ENCODE measurements at regions not wholly inside any gene's neighbourhood (a gene's known extent, or its start where the extent isn't known, plus 50 kb on each side); places are given as distances from the start of the nearest gene placed in this dataset.

DNA sequence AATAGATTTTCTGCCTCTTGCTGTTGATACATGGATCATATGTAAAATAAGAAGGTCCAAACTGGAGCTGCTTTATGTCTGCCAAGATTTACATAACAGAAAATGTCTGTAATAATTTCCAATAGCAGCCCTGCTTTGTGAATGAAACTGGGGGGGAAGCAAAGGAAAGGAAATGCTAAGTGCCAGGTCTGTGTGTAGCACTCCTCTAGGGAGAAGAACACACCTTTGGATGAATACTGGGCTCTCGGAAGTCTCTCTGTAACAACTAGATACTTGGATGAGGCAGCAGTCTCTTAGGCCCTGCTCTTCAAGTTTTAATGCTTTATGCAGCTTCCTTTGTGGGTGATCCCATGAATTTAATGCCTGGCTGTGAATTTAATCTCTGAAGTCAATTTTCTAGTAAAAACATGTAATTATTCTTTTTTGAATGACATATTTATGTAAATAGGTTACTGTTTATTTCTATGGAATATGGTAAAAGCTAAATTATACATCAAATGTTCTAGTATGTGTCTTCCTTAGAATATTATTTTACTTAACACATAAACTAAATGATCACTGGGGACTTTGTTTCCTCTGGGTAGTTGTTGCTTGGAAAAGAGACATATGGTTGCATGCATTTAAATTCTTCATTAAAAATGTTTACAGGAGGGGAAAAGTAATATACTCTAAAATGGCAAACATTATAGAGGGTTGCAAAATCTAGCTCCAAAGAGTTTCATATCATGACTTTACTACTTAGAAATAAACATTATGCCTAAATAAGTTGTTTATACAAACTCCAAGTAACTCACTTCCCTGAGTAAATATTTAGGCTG lies 336.6 kb upstream of the CWC22 start:
- DNase-seq, result no peak

- DNase-seq, result no peak
Observed at GRCh38 chr2:180337136-180337535, 330.0 kb upstream of the CWC22 start.

DNA sequence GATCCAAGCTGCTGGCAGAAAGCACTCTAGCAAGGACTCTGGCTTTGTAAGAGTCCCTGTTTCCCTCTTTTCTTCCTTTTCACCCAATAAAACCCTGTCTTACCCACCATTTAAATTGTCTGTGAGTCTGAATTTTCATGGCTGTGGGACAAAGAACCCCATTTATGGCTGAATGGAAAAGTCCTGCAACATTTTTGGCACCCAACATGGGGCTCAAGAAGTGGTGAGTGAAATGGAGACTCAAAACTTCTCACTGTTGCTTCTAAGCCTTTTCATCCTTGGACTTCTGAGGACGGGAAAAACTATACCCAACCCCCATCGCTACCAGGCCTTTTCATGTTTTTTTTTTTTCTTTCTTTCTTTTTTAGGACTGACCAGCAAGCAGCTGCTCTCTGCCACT lies 329.5 kb upstream of the CWC22 start:
- no peak for DNase-seq

GRCh38 chr2:180334514-180334913 lies 327.4 kb upstream of the CWC22 start:
- DNase-seq, result no peak

DNA sequence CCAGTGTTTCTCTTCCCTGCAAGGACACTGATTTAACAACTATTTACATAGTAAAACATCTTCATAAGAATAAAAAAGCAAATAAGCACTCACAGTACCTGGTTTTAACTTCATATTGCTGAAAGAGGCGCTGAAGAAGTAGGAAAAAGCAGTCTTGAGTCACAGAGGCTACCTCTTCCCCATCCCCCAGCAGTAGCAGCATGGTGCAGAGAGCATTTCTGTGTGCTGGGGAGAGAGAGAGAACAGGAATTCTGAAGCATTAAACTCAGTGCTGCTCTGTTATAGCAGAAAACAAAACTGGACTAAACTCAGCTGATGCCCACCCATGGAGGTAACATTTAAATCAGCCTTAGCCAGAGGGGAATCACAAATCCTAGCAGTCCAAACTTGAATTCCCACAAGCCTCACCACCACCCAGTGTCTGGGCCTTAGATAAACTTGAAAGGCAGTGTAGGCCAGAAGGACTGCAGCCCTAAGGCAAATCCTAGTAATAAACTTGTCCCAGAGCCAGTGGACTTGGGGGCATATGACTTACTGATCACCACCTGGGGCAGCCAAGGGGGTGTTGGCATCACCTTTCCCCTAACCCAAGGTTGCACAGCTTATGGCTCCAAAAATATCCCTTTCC lies 321.8 kb upstream of the CWC22 start:
- DNase-seq, result no peak

DNA sequence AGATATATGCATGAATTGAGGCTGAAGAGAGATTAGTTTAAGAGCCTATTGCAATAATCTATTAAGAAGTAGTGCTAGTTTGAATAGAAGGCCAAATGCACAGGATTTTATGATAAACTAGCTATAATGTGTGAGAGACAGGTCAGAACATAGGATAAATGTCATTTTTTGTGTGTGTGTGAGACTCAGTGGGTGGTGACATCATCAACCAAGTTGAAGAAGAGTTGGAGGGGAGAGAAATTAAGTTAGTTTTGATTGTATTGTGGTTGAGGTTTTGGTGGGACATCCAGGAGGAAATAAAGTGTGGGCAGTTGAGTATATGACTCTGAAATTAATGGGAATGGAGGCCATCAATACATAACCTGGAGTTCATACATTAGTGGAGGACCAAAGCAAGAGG lies 320.1 kb upstream of the CWC22 start:
- DNase-seq, result no peak

GRCh38 chr2:180325416-180326120 lies 318.5 kb upstream of the CWC22 start:
- no peak for DNase-seq

- no peak for DNase-seq
Observed at GRCh38 chr2:180324182-180324581, 317.1 kb upstream of the CWC22 start.

DNA sequence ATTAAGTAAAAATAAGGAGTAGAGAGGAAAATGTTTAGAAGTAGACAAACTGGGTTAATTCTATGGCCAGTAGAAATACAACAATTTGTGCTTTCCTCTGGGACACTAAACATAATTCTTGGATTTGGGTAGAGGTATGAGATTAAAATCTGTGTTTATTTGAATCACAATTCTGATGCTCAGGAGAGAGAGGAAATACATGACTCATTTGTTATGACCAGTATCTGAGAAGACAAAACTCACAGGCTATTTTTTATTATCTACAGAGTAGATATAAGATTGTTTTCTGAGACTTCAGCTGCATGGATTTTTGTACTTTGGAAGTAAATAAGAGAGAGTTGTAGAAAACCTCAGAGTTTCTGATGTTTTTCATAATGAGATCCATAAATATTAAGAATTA lies 315.7 kb upstream of the CWC22 start:
- no peak for DNase-seq

DNA sequence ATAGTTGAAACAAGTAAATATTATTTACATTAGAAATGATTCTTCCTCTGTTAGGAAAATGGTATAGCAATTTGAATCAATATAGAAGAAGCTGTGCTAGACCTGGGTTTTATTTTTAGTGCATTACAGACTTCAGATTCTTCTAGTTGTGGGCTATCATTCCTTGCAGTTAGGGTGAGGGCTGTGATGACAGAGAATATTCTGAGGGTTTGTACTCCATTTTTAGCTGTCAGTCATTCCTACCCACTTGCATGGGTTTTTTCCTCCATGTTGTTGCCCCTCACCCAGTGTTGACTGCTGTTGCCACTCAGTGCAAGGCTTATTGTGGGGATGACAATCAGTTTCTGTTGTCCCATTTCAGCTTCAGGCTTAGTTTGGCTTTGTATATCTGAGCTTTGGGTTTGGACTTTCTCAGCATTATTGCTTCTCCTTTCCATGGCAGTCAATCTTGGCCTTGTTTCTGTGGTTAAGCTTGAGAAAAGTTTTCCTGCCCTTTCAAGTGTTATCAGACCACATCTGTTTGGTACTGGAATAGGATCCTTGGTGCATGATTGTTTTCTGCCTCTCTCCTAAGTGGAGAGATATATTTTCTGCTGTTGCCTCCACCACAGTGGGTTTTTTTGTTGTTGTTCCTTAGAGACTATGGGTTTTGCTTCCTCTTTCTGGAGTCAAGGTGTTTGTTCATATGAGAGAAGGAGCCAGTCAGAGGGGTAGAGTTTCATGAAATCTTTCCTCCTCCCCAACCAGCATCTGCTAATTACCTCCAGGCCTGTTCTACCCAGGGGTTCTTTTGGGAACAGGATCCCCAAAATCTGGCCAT lies 312.7 kb upstream of the CWC22 start:
- DNase-seq, result no peak

DNA sequence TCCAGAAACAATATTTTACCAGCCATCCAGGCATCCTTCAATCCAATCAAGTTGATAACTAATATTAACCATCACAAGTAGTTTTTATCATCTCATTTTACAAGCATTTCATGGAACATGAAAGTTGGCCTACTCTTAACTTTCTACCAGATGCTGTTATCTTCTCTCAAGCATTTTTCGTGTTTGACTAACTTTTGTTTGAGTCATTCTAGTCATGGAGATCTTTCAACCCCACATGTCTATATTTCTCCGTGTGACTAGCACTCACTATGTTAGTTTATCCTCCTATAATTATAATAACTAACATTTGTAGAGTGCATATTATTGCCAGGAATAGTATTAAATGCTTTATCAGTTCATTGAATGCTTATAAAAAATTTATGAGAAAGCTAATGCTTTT lies 307.0 kb upstream of the CWC22 start:
- no peak for DNase-seq

DNA sequence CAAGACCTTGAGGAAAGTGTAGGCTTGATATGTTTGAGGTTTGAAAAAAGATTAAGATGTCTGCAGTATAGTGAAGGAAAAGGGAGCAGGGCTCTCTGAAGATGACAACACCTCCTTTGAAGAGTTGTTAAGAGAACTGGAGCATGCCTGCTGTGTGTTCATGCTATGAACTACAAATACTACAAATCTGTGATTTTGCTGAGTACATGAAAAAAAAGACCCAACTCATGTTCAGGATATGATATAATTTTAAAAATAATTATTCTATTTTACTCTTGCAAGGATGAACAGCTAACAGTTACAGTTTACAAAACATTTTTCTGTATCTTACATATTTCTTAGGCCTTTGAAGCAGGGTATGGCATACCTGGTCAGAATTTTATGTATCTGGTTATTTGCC lies 305.4 kb upstream of the CWC22 start:
- DNase-seq, result no peak

- no peak for DNase-seq
Observed at GRCh38 chr2:180307096-180307495, 300.0 kb upstream of the CWC22 start.

DNA sequence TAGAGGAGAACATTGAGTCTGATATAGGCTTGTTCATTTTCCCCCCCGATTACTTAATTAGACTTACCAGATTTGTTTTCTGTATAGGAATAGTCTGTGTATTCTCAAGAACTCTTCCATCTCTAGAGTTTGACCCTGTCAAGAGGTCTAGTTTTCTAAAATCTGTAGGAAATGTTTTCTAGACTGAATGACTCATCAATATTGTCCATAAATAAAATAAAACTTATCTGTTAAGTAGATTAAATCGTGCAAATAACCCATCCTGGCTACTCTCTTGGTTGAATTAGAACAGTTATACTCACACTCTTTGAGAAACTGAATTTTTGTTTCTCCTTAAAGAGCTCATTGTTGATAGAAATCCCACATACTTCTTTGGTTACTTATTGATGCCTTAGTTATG lies 299.2 kb upstream of the CWC22 start:
- no peak for DNase-seq

DNA sequence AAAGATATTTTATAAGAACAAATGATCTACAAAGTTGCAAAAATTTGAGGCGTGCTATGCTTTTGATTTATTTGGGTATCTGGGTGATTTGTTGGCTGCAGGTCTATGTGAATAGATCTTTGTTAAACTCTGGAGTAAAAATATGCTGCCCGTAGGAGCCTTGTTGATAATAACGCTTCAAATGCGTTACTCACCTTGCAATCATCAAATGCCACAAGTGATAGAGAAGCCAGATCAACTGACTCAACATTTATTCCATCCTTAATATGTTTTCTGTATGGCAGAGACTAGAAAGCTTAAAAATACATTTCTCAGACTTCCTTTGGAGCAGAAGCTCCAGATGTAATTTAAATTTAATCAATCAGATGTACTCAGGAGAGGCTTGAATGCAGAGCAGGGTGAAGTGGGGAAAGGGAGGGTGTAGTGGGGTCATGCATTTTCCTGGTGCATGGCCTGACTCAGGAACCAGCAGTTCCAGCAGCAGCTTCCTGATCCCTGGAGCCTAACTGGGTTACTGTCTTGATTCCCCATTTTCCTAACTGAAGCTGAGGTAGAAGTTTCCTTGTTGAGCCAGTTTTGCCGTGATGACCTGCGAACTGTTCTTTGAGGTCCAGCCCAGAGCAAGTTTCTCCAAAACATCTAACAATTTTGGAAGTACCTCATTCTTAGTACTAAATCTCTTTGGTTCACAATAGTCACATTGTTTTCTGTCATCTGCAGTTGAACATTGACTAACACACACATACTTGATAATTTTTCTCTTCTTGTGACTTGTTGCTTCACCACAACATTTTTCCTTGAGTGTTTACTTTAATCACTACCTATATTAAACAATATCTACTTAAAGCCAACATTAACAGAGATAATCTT lies 284.7 kb upstream of the CWC22 start:
- DNase-seq, result no peak

GRCh38 chr2:180291060-180291459 lies 284.0 kb upstream of the CWC22 start:
- DNase-seq, result no peak

DNA sequence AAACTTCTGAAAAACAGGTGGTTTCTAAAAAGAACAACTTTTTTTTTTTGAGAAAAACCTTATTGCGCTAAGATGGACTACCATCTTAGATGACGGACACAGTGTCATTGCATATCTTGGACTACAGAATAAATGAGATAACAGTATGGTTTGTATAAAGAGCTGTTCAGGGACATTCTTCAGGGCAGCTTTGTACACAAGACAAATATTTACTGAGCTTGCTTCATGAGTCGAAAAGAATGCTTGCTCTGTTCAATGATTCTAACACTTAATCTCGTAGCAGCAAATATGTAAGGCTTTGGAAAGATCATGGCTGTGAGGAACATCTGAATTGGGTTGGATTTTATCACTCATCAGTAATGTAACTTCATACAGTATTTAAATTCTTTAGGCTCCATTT lies 282.5 kb upstream of the CWC22 start:
- DNase-seq, result no peak

- no peak for DNase-seq
Observed at GRCh38 chr2:180279581-180279980, 272.5 kb upstream of the CWC22 start.

DNA sequence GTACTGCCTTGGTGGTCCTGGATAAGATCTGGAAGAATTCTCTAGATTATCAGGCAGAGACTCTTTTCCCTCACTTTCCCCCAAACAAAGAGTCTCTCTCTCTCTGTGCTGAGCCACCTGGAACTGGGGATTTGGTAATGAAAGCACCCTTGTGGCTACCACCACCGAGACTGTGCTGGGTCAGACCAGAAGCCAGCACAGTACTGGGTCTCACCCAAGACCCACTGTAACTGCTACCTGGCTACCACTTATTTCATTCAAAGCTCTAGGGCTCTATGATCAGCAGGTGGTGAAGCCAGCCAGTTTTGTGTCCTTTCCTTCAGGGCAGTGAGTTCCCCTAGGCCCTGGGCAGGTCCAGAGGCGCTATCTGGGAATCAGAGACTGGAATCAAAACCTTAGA lies 269.6 kb upstream of the CWC22 start:
- DNase-seq, result no peak

DNA sequence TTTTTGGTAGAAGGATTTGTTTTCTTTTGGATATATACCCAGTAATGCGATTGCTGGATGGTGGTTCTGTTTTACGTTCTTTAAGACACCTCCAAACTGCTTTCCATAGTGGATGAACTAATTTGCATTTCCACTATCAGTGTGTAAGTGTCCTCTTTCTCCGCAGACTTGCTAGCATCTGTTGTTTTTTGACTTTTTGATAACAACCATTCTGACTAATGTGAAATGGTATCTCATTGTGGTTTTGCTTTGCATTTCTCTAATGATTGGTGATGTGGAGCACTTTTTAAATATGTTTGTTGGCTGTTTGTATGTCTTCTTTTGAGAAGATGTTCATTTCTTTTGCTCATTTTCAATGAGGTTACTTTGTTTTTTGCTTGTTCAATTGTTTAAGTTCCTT lies 260.9 kb upstream of the CWC22 start:
- no peak for DNase-seq

GRCh38 chr2:180261976-180262375 lies 254.9 kb upstream of the CWC22 start:
- DNase-seq, result no peak

DNA sequence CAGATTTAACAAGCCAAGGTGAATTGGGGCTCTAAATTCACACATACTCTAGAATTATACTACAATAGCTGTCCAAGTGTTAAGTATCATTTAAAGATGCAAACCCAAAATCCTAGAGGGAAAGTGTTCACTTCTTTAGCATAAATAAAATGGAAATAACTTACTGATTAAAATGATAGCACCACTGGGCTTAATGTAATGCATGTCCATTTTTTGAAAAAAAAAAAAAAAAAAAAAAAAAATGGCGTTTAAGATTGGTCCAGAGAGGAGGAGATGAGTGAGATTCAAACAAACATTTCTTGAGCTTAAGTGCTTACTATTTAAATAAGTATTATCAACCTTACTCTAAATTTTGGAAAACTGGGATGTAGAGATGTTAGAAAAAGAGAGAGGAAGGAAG lies 251.5 kb upstream of the CWC22 start:
- no peak for DNase-seq
